ENCODE measurements at regions not wholly inside any gene's neighbourhood (a gene's known extent, or its start where the extent isn't known, plus 50 kb on each side); places are given as distances from the start of the nearest gene placed in this dataset.

DNA sequence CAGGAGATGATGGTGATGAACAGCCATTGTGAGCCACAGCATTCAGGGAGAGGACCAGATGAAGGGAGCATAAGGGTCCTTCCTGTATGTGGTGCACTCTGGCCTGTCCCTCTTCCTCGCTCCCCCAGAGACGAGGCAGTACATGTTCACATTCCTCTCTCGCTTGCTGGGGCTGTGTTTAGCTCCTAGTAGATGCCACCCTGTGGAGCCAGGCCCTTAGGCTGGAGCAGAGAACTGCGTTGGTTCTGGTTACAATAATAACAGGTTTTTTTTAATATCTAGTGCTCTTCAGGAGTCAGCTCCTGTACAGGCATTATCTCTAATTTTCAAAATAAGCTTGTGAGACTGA, 171.1 kb upstream of the MYT1L start (continued):
- TF ChIP-seq, protein P1, sequence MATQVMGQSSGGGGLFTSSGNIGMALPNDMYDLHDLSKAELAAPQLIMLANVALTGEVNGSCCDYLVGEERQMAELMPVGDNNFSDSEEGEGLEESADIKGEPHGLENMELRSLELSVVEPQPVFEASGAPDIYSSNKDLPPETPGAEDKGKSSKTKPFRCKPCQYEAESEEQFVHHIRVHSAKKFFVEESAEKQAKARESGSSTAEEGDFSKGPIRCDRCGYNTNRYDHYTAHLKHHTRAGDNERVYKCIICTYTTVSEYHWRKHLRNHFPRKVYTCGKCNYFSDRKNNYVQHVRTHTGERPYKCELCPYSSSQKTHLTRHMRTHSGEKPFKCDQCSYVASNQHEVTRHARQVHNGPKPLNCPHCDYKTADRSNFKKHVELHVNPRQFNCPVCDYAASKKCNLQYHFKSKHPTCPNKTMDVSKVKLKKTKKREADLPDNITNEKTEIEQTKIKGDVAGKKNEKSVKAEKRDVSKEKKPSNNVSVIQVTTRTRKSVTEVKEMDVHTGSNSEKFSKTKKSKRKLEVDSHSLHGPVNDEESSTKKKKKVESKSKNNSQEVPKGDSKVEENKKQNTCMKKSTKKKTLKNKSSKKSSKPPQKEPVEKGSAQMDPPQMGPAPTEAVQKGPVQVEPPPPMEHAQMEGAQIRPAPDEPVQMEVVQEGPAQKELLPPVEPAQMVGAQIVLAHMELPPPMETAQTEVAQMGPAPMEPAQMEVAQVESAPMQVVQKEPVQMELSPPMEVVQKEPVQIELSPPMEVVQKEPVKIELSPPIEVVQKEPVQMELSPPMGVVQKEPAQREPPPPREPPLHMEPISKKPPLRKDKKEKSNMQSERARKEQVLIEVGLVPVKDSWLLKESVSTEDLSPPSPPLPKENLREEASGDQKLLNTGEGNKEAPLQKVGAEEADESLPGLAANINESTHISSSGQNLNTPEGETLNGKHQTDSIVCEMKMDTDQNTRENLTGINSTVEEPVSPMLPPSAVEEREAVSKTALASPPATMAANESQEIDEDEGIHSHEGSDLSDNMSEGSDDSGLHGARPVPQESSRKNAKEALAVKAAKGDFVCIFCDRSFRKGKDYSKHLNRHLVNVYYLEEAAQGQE (IDR thresholded peaks at IDR 0.05; ENCODE audit: low read depth), result no peak
- TF ChIP-seq CEBPB (IDR thresholded peaks at IDR 0.05; ENCODE audit: low read depth) (no peak), YY1 (IDR thresholded peaks at IDR 0.05; ENCODE audit: extremely low read depth, insufficient replicate concordance, low read depth, low read length) (no peak), SIN3A (IDR thresholded peaks at IDR 0.05; ENCODE audit: low read depth) (no peak), JUND (IDR thresholded peaks at IDR 0.05) (no peak), EGR1 (IDR thresholded peaks at IDR 0.05; ENCODE audit: low read depth) (no peak)

- Histone ChIP-seq H3K9me2 (ENCODE audit: insufficient read depth) (no peaks in the 10 kb centered on the region), H3K27me3 (ENCODE audit: insufficient read depth, low read length) (no peaks in the 10 kb centered on the region), H3K27ac (ENCODE audit: low read depth, low read length) (no peak overlapping the region), H3K9ac (ENCODE audit: low read length) (no peak overlapping the region), H3K36me3 (ENCODE audit: control insufficient read depth in 1 of 2, insufficient read depth in 2 of 2, low read length in 2 of 2) (no peaks in the 10 kb centered on the region), H4K20me1 (ENCODE audit: insufficient read depth) (no peaks in the 10 kb centered on the region), H2AFZ (ENCODE audit: low read depth, low read length, poor library complexity, severe bottlenecking) (no peak overlapping the region), H3K4me2 (ENCODE audit: low read length) (no peak overlapping the region), H3K79me2 (ENCODE audit: insufficient read depth, low read length) (no peaks in the 10 kb centered on the region), H3K9me3 (ENCODE audit: control insufficient read depth in 1 of 2, insufficient read depth in 1 of 2, low read depth in 1 of 2, low read length in 2 of 2) (peaks cover 0 to 2% of the 10 kb centered on the region in 2 experiments; a peak in 1 of 4 replicates), H3K4me3 (replicated peaks in 1 of 2; ENCODE audit: low read depth in 1 of 2, low read length in 2 of 2) (no peak overlapping the region), H3K4me1 (ENCODE audit: control insufficient read depth in 1 of 2, insufficient read depth in 2 of 2, low read length in 2 of 2) (no peaks in the 10 kb centered on the region)
- POLR2A ChIA-PET, result no interaction called here
- intact Hi-C loops (cut with micrococcal nuclease), result no loop called here
- DNase-seq (ENCODE audit: low read depth, low spot score), result no peak
- BruUV-seq (replicated peaks), result no TSS peak
- no peak for TF ChIP-seq CBX3 (IDR thresholded peaks at IDR 0.05; ENCODE audit: low read depth)
- no peak for TF ChIP-seq SP1 (IDR thresholded peaks at IDR 0.05; ENCODE audit: low read depth)
- RAD21 ChIA-PET (ENCODE audit: low non-redundant PET in 1 of 2, low total read pairs in 2 of 2, uncharacterized antibody in 2 of 2, unreplicated experiment in 2 of 2), result no interaction called here
- CTCF ChIA-PET, result no interaction called here
- no peak for ATAC-seq
Measured at GRCh38 chr2:2501454-2502200, 170.6 kb upstream of the MYT1L start.

Measured in HCT116 (cell line).